ENCODE measurements at regions not wholly inside any gene's neighbourhood (a gene's known extent, or its start where the extent isn't known, plus 50 kb on each side); places are given as distances from the start of the nearest gene placed in this dataset.

DNA sequence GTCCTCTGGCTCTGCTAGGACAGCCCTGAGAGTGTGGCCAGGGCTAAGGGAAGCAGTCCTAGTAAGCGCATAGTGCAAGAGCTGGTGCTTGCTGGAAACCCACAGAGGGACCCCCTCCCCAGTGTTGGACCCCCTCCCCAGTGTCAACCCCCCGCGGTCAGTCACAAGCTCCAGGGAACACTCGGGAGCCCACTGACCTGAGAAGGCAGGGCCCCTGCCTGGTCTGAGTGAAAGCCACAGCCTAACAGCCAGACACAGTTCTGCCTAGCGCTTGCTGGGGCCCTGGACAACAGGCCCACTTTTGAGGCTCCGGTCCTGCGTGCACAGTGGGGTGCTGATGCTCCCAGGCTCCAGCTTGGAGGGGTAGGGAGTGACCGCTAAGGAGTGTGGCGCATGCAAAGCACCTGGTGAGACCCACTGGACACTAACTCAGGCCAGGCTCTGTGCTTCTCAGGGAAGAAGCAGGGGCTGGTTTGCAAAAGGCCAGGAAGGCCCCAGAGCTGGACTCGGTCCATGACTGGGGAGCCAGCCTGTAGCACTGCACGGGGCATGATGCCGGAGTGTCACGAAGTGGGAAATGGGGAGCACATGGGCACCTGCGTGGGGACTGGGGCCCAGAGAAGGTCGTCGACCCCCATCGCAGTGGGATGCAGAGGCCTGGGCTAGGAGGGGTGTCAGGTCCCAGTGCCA, 175.8 kb upstream of the PPP2R2D start:
- no peak for TF ChIP-seq POLR2A (IDR thresholded peaks at IDR 0.05)
- TF ChIP-seq, protein P1, sequence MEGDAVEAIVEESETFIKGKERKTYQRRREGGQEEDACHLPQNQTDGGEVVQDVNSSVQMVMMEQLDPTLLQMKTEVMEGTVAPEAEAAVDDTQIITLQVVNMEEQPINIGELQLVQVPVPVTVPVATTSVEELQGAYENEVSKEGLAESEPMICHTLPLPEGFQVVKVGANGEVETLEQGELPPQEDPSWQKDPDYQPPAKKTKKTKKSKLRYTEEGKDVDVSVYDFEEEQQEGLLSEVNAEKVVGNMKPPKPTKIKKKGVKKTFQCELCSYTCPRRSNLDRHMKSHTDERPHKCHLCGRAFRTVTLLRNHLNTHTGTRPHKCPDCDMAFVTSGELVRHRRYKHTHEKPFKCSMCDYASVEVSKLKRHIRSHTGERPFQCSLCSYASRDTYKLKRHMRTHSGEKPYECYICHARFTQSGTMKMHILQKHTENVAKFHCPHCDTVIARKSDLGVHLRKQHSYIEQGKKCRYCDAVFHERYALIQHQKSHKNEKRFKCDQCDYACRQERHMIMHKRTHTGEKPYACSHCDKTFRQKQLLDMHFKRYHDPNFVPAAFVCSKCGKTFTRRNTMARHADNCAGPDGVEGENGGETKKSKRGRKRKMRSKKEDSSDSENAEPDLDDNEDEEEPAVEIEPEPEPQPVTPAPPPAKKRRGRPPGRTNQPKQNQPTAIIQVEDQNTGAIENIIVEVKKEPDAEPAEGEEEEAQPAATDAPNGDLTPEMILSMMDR (IDR thresholded peaks at IDR 0.05): no peak
